WTC11 (cell line): ENCODE measurements at regions not wholly inside any gene's neighbourhood (a gene's known extent, or its start where the extent isn't known, plus 50 kb on each side); places are given as distances from the start of the nearest gene placed in this dataset.

Experiments
- EMX1 ChIP-seq: fragments of 250-450 bp; sonication (Bioruptor Pico); IDR thresholded peaks from 2 replicates; pipeline ENCODE4 v1.8.0; 2021; ENCODE audit warnings: mild to moderate bottlenecking
- KAT7 ChIP-seq: sonication (generic); formaldehyde crosslinking; IDR thresholded peaks from 2 replicates; pipeline ENCODE4 v1.8.1; 2023; ENCODE audit warnings: missing genetic modification reagents, mild to moderate bottlenecking, borderline replicate concordance
- RELA ChIP-seq: sonication (generic); formaldehyde crosslinking; IDR thresholded peaks from 2 replicates; pipeline ENCODE4 v1.8.1; 2022; ENCODE audit warnings: missing genetic modification reagents, mild to moderate bottlenecking, borderline replicate concordance
- ZNF121 ChIP-seq: sonication (generic); formaldehyde crosslinking; IDR thresholded peaks from 2 replicates; pipeline ENCODE4 v1.8.0; 2023; ENCODE audit warnings: missing genetic modification reagents
- TF ChIP-seq, protein P1 (sequence below): fragments of 200-600 bp; IDR thresholded peaks from 2 replicates; pipeline ENCODE4 v1.8.0; 2022; ENCODE audit warnings: antibody characterized with exemption
- TF ChIP-seq, protein P2 (sequence below): sonication (generic); formaldehyde crosslinking; IDR thresholded peaks from 2 replicates; pipeline ENCODE4 v1.8.0; 2023; ENCODE audit warnings: missing genetic modification reagents, mild to moderate bottlenecking, borderline replicate concordance
- TF ChIP-seq, protein P3 (sequence below): sonication (generic); formaldehyde crosslinking; IDR thresholded peaks from 2 replicates; pipeline ENCODE4 v1.8.1; 2023; ENCODE audit warnings: mild to moderate bottlenecking, missing genetic modification reagents, moderate library complexity
- TF ChIP-seq, protein P4 (sequence below): fragments of 250-450 bp; sonication (Bioruptor Pico); IDR thresholded peaks from 2 replicates; pipeline ENCODE4 v1.9.0; 2021; ENCODE audit warnings: mild to moderate bottlenecking, borderline replicate concordance

DNA sequence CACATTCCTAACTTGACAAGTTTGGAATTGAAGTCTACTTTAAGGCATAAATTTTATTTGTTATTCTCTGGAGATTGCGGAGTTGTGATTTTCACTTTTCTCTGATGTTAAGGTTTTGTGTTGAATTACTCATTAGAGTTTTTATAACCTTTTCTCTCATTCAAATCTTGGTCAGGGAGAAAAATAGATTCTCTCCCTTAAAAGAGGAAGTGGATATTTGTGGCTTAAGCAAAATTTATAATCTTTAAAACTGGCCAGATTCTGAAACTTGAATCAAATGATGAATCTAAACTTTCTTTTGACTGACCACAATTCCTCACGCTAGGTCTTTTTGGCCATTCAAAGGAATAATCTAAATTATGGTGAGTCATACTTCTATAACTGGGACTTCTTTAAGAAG, 361.4 kb downstream of the TEX13C start:
- no peak for TF ChIP-seq KAT7 (CRISPR knock-in tag)
- TF ChIP-seq, protein P1, sequence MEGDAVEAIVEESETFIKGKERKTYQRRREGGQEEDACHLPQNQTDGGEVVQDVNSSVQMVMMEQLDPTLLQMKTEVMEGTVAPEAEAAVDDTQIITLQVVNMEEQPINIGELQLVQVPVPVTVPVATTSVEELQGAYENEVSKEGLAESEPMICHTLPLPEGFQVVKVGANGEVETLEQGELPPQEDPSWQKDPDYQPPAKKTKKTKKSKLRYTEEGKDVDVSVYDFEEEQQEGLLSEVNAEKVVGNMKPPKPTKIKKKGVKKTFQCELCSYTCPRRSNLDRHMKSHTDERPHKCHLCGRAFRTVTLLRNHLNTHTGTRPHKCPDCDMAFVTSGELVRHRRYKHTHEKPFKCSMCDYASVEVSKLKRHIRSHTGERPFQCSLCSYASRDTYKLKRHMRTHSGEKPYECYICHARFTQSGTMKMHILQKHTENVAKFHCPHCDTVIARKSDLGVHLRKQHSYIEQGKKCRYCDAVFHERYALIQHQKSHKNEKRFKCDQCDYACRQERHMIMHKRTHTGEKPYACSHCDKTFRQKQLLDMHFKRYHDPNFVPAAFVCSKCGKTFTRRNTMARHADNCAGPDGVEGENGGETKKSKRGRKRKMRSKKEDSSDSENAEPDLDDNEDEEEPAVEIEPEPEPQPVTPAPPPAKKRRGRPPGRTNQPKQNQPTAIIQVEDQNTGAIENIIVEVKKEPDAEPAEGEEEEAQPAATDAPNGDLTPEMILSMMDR, result no peak
- TF ChIP-seq, protein P2, sequence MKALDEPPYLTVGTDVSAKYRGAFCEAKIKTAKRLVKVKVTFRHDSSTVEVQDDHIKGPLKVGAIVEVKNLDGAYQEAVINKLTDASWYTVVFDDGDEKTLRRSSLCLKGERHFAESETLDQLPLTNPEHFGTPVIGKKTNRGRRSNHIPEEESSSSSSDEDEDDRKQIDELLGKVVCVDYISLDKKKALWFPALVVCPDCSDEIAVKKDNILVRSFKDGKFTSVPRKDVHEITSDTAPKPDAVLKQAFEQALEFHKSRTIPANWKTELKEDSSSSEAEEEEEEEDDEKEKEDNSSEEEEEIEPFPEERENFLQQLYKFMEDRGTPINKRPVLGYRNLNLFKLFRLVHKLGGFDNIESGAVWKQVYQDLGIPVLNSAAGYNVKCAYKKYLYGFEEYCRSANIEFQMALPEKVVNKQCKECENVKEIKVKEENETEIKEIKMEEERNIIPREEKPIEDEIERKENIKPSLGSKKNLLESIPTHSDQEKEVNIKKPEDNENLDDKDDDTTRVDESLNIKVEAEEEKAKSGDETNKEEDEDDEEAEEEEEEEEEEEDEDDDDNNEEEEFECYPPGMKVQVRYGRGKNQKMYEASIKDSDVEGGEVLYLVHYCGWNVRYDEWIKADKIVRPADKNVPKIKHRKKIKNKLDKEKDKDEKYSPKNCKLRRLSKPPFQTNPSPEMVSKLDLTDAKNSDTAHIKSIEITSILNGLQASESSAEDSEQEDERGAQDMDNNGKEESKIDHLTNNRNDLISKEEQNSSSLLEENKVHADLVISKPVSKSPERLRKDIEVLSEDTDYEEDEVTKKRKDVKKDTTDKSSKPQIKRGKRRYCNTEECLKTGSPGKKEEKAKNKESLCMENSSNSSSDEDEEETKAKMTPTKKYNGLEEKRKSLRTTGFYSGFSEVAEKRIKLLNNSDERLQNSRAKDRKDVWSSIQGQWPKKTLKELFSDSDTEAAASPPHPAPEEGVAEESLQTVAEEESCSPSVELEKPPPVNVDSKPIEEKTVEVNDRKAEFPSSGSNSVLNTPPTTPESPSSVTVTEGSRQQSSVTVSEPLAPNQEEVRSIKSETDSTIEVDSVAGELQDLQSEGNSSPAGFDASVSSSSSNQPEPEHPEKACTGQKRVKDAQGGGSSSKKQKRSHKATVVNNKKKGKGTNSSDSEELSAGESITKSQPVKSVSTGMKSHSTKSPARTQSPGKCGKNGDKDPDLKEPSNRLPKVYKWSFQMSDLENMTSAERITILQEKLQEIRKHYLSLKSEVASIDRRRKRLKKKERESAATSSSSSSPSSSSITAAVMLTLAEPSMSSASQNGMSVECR, result no peak
- TF ChIP-seq EMX1, result no peak
- TF ChIP-seq ZNF121 (CRISPR knock-in tag), result no peak
- TF ChIP-seq, protein P3, sequence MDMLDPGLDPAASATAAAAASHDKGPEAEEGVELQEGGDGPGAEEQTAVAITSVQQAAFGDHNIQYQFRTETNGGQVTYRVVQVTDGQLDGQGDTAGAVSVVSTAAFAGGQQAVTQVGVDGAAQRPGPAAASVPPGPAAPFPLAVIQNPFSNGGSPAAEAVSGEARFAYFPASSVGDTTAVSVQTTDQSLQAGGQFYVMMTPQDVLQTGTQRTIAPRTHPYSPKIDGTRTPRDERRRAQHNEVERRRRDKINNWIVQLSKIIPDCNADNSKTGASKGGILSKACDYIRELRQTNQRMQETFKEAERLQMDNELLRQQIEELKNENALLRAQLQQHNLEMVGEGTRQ, result no peak
- no peak for TF ChIP-seq RELA (CRISPR knock-in tag)
- TF ChIP-seq, protein P4, sequence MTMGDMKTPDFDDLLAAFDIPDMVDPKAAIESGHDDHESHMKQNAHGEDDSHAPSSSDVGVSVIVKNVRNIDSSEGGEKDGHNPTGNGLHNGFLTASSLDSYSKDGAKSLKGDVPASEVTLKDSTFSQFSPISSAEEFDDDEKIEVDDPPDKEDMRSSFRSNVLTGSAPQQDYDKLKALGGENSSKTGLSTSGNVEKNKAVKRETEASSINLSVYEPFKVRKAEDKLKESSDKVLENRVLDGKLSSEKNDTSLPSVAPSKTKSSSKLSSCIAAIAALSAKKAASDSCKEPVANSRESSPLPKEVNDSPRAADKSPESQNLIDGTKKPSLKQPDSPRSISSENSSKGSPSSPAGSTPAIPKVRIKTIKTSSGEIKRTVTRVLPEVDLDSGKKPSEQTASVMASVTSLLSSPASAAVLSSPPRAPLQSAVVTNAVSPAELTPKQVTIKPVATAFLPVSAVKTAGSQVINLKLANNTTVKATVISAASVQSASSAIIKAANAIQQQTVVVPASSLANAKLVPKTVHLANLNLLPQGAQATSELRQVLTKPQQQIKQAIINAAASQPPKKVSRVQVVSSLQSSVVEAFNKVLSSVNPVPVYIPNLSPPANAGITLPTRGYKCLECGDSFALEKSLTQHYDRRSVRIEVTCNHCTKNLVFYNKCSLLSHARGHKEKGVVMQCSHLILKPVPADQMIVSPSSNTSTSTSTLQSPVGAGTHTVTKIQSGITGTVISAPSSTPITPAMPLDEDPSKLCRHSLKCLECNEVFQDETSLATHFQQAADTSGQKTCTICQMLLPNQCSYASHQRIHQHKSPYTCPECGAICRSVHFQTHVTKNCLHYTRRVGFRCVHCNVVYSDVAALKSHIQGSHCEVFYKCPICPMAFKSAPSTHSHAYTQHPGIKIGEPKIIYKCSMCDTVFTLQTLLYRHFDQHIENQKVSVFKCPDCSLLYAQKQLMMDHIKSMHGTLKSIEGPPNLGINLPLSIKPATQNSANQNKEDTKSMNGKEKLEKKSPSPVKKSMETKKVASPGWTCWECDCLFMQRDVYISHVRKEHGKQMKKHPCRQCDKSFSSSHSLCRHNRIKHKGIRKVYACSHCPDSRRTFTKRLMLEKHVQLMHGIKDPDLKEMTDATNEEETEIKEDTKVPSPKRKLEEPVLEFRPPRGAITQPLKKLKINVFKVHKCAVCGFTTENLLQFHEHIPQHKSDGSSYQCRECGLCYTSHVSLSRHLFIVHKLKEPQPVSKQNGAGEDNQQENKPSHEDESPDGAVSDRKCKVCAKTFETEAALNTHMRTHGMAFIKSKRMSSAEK, result no peak
